Prostate gland (tissue), 2 donors: ENCODE measurements at regions not wholly inside any gene's neighbourhood (a gene's known extent, or its start where the extent isn't known, plus 50 kb on each side); places are given as distances from the start of the nearest gene placed in this dataset.
"Not testable (repeated sequence)": the region's sequence is repeated elsewhere in the genome, so short reads cannot be mapped to it uniquely, and the experiment has no call there.

Experiments used
- DNase-seq: peaks from one replicate; pipeline ENCODE4 v3.0.0-alpha.2; 2019; ENCODE audit warnings: low spot score
- H3K27ac ChIP-seq, 2 donors: fragments of 200-600 bp; sonication (generic); 2 replicates each; pipeline ENCODE4 v1.5.1; 2017 to 2019
- H3K27me3 ChIP-seq: fragments of 200-600 bp; sonication (generic); replicated peaks from 2 replicates; pipeline ENCODE4 v1.5.1; 2019; ENCODE audit not compliant: insufficient read depth
- H3K36me3 ChIP-seq, 2 donors: fragments of 200-600 bp; sonication (generic); 1 replicate in 1 of 2; 2 replicates in 1 of 2; pipeline versions ENCODE4 v1.5.1 to v1.8.1; 2017 to 2019
- H3K4me1 ChIP-seq: fragments of 200-600 bp; sonication (generic); replicated peaks from 2 replicates; pipeline ENCODE4 v1.5.1; 2019
- H3K4me3 ChIP-seq, 2 donors: fragments of 200-600 bp; sonication (generic); 2 replicates each; pipeline ENCODE4 v1.5.1; 2017 to 2019
- H3K9me3 ChIP-seq: fragments of 200-600 bp; sonication (generic); 2 replicates; pipeline ENCODE4 v1.5.1; 2017
- CTCF ChIP-seq, 4 experiments: fragments of 200-600 bp in 2 of 4; fragments of 450-650 bp in 2 of 4; sonication (generic) in 2 of 4; IDR thresholded peaks; 1 replicate in 3 of 4; 2 replicates in 1 of 4; pipeline ENCODE4 v1.5.1; 2016 to 2019; ENCODE audit warnings: antibody characterized with exemption in 4 of 4, mild to moderate bottlenecking in 2 of 4, moderate library complexity in 2 of 4
- POLR2A ChIP-seq: fragments of 450-650 bp; IDR thresholded peaks from one replicate; pipeline ENCODE4 v1.6.1; 2016; ENCODE audit warnings: antibody characterized with exemption, mild to moderate bottlenecking
- POLR2AphosphoS5 ChIP-seq: sonication (generic); formaldehyde crosslinking; IDR thresholded peaks from one replicate; pipeline ENCODE4 v1.6.1; 2017; ENCODE audit warnings: antibody characterized with exemption
- WGBS: methylation state at CpG from one replicate; pipeline ENCODE4 v1.1.5; 2018; 5-methylcytosine and 5-hydroxymethylcytosine counted together
- intact Hi-C: fragments of 100-400 bp; cut with DNase I; formaldehyde crosslinking; loops from one replicate; pipeline ENCODE4 v1.14.2; 2022

GRCh38 chr6:76876922-76877553, 586.3 kb downstream of the HTR1B start:
- peak; percentile 36 for DNase-seq
- intact Hi-C loops, result no loop called here
- Histone ChIP-seq H3K4me1 (no peaks in the 10 kb centered on the region), H3K36me3 (no peaks in the 10 kb centered on the region), H3K9me3 (no peaks in the 10 kb centered on the region), H3K27me3 (no peaks in the 10 kb centered on the region), H3K27ac (no peak overlapping the region), H3K4me3 (peak overlapping the region in 1 of 2 donors; percentile 9)
- WGBS, result 63% methylated on average over 7 of the region's 10 CpGs
- no peak for TF ChIP-seq POLR2A
- TF ChIP-seq POLR2AphosphoS5, result no peak
- peak in 2 of 4 experiments; percentile 14 to 52 for TF ChIP-seq CTCF (IDR thresholded peaks at IDR 0.05)

- intact Hi-C loops, H3K27ac ChIP-seq, H3K4me1 ChIP-seq, H3K9me3 ChIP-seq, H3K36me3 ChIP-seq, H3K4me3 ChIP-seq, H3K27me3 ChIP-seq, DNase-seq: not testable (repeated sequence)
- WGBS, result 41% methylated on average over 9 of the region's 18 CpGs
These were observed 586.9 kb downstream of the HTR1B start for GRCh38 chr6:76876430-76876829.

GRCh38 chr6:76867182-76867581, 596.1 kb downstream of the HTR1B start:
- no peaks in the 10 kb centered on the region for H3K27me3 ChIP-seq
- WGBS, result 68% methylated on average over 3 of the region's 3 CpGs
- no peaks in the 10 kb centered on the region for H3K9me3 ChIP-seq
- H3K27ac ChIP-seq, result no peak overlapping the region
- H3K36me3 ChIP-seq, result no peaks in the 10 kb centered on the region
- no peaks in the 10 kb centered on the region for H3K4me1 ChIP-seq
- no peak overlapping the region for H3K4me3 ChIP-seq
- TF ChIP-seq POLR2AphosphoS5 (no peak), CTCF (IDR thresholded peaks at IDR 0.05) (no peak), POLR2A (no peak)
- DNase-seq, result no peak
- intact Hi-C loops, result no loop called here

GRCh38 chr6:76866091-76866915, 597.0 kb downstream of the HTR1B start:
- H3K4me1 ChIP-seq, result no peaks in the 10 kb centered on the region
- H3K4me3 ChIP-seq, result no peak overlapping the region
- H3K36me3 ChIP-seq, result no peaks in the 10 kb centered on the region
- no peaks in the 10 kb centered on the region for H3K27me3 ChIP-seq
- TF ChIP-seq POLR2A, result no peak
- no peak for TF ChIP-seq POLR2AphosphoS5
- TF ChIP-seq CTCF (IDR thresholded peaks at IDR 0.05), result no peak
- H3K27ac ChIP-seq, result no peak overlapping the region
- no peaks in the 10 kb centered on the region for H3K9me3 ChIP-seq
- WGBS, result 53% methylated on average over 5 of the region's 5 CpGs
- DNase-seq, result no peak
- intact Hi-C loops, result no loop called here

GRCh38 chr6:76862936-76863335, 600.4 kb downstream of the HTR1B start:
- WGBS, result 44% methylated on average over 1 of the region's 1 CpG
- intact Hi-C loops, result no loop called here
- TF ChIP-seq POLR2AphosphoS5 (no peak), CTCF (IDR thresholded peaks at IDR 0.05) (no peak), POLR2A (no peak)
- Histone ChIP-seq H3K36me3 (no peaks in the 10 kb centered on the region), H3K27ac (no peak overlapping the region), H3K4me1 (no peaks in the 10 kb centered on the region), H3K27me3 (no peaks in the 10 kb centered on the region), H3K4me3 (no peak overlapping the region), H3K9me3 (no peaks in the 10 kb centered on the region)
- DNase-seq, result no peak
